Posterior vena cava (tissue), 2 donors: ENCODE measurements at regions not wholly inside any gene's neighbourhood (a gene's known extent, or its start where the extent isn't known, plus 50 kb on each side); places are given as distances from the start of the nearest gene placed in this dataset.

Experiments
- DNase-seq: peaks from one replicate; pipeline ENCODE4 v3.0.0-alpha.2; 2020; ENCODE audit warnings: low spot score
- intact Hi-C, 2 donors: fragments of 100-400 bp; cut with DNase I; formaldehyde crosslinking; loops; one replicate each; pipeline versions ENCODE4 v1.14.1 to v1.14.2; 2022 to 2023
- donor health status: DM: yes; HTN: yes; CAD: no.
- donor health status: DM: yes; HTN: yes; CAD: no.

GRCh38 chr11:115819014-115819413 lies 314.8 kb upstream of the CADM1 start:
- intact Hi-C loops, result no loop called here
- DNase-seq, result no peak

GRCh38 chr11:115817844-115818468 lies 313.7 kb upstream of the CADM1 start:
- intact Hi-C loops, result no loop called here
- no peak for DNase-seq

GRCh38 chr11:115808351-115808940 lies 304.2 kb upstream of the CADM1 start:
- no peak for DNase-seq
- intact Hi-C loops, result no loop called here

- intact Hi-C loops, result no loop called here
- no peak for DNase-seq
Observed at GRCh38 chr11:115806056-115806455, 301.8 kb upstream of the CADM1 start.

GRCh38 chr11:115803073-115803740 lies 299.0 kb upstream of the CADM1 start:
- intact Hi-C loops, result loop anchor here in 1 of 2 donors (5.0 kb wide), 1 partner anchor 1206 kb away; the partner anchor contains the start of gene NXPE4
- DNase-seq, result no peak

- no peak for DNase-seq
- intact Hi-C loops, result loop anchor here in 1 of 2 donors (5.0 kb wide), 1 partner anchor 1205 kb away; the partner anchor contains the start of gene NXPE4
Observed at GRCh38 chr11:115802641-115803040, 298.4 kb upstream of the CADM1 start.

GRCh38 chr11:115792903-115793302 lies 288.7 kb upstream of the CADM1 start:
- intact Hi-C loops, result no loop called here
- DNase-seq, result no peak

- no peak for DNase-seq
- intact Hi-C loops, result no loop called here
Observed at GRCh38 chr11:115787302-115787701, 283.1 kb upstream of the CADM1 start.

GRCh38 chr11:115784796-115785521 lies 280.7 kb upstream of the CADM1 start:
- intact Hi-C loops, result no loop called here
- DNase-seq, result no peak

- no peak for DNase-seq
- intact Hi-C loops, result no loop called here
Observed at GRCh38 chr11:115780646-115781362, 276.6 kb upstream of the CADM1 start.

- no peak for DNase-seq
- intact Hi-C loops, result no loop called here
Observed at GRCh38 chr11:115778928-115779650, 274.9 kb upstream of the CADM1 start.

GRCh38 chr11:115776916-115777315 lies 272.7 kb upstream of the CADM1 start:
- no peak for DNase-seq
- intact Hi-C loops, result no loop called here

GRCh38 chr11:115775846-115776245 lies 271.6 kb upstream of the CADM1 start:
- DNase-seq, result no peak
- intact Hi-C loops, result no loop called here

GRCh38 chr11:115774756-115775155 lies 270.5 kb upstream of the CADM1 start:
- intact Hi-C loops, result no loop called here
- no peak for DNase-seq

- intact Hi-C loops, result no loop called here
- no peak for DNase-seq
Observed at GRCh38 chr11:115769891-115770290, 265.7 kb upstream of the CADM1 start.

- intact Hi-C loops, result no loop called here
- DNase-seq, result no peak
Observed at GRCh38 chr11:115767883-115768282, 263.7 kb upstream of the CADM1 start.

GRCh38 chr11:115767047-115767802 lies 263.0 kb upstream of the CADM1 start:
- no peak for DNase-seq
- intact Hi-C loops, result no loop called here

GRCh38 chr11:115766561-115766960 lies 262.3 kb upstream of the CADM1 start:
- DNase-seq, result no peak
- intact Hi-C loops, result no loop called here
